RWPE1 (cell line): ENCODE measurements at regions not wholly inside any gene's neighbourhood (a gene's known extent, or its start where the extent isn't known, plus 50 kb on each side); places are given as distances from the start of the nearest gene placed in this dataset.

ENCODE experiments used
- CTCF ChIA-PET: fragments of 350-600 bp; sonication (Branson Sonifier 250); formaldehyde crosslinking; extraction: SDS; loops from one replicate; lab custom pipeline; 2021; lab: Yijun Ruan, JAX
- POLR2A ChIA-PET: fragments of 400-600 bp; formaldehyde crosslinking; extraction: SDS; loops from one replicate; lab custom pipeline; 2020; ENCODE audit warnings: antibody characterized with exemption; ENCODE audit not compliant: low non-redundant PET; lab: Yijun Ruan, JAX
- DNase-seq: peaks from one replicate; pipeline ENCODE4 v3.0.0; 2012; ENCODE audit warnings: low spot score
- H3K27ac ChIP-seq: fragments of 450-650 bp; 2 replicates; pipeline ENCODE4 v1.5.1; 2017
- CTCF ChIP-seq: fragments of 450-650 bp; conservative IDR thresholded peaks from 2 replicates; pipeline ENCODE4 v1.5.1; 2017; ENCODE audit warnings: low read depth, mild to moderate bottlenecking

DNA sequence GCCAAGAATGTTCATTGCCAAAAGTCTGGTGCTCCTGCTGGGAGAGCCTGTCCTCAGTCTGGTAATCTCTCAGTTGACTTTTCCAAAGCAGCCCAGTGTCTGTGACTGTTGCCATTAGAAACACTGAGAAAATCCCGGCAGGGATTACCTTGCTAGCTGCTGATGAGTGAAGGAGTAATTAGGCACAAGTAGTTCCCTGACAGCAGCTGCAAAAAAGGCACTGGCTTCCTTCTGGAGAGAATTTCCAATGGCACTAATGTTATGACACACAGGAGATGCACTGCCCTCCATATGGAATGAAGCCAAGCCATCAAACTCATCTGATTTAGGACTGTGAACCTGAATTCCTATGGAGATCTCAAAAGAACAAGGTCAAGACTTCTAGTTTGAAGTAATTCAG, 1321.2 kb upstream of the SEL1L start:
- no peak for DNase-seq
- no peak overlapping the region for H3K27ac ChIP-seq
- TF ChIP-seq CTCF: no peak
- ChIA-PET CTCF (no interaction called here), POLR2A (no interaction called here)

GRCh38 chr14:82855912-82856391, 1322.3 kb upstream of the SEL1L start:
- TF ChIP-seq CTCF: no peak
- no peak for DNase-seq
- H3K27ac ChIP-seq: no peak overlapping the region
- ChIA-PET POLR2A (no interaction called here), CTCF (interaction anchor here (0.6 kb wide), 1 partner anchor 160 kb away, joined by 3 read pairs; no protein-coding TSS in a partner anchor)

GRCh38 chr14:82861313-82861712, 1327.7 kb upstream of the SEL1L start:
- no peak for DNase-seq
- TF ChIP-seq CTCF: no peak
- POLR2A ChIA-PET: no interaction called here
- H3K27ac ChIP-seq: no peak overlapping the region
- CTCF ChIA-PET: no interaction called here

DNA sequence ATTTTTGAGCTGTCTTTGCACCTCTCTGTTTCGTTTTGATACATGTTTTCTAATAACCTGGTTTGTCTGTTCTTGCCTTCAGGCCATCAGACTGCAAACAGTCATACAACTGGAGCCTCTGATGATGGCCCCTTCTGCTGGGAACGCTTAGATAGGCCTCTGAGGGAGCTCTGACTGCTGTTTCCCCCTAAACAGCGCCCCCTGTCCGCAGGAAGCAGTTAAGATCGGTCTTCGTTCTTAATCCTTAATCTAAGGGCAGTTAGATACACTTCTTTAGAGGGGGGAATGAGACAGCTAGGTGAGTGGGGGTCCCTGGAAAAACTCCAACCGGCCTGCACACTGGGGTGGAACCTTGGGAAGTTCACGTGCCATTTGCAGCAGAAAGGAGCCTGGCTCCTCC, 1338.8 kb upstream of the SEL1L start:
- no peak for DNase-seq
- CTCF ChIA-PET: no interaction called here
- no peak; the same call in 1 of the 2 replicates for TF ChIP-seq CTCF

DNA sequence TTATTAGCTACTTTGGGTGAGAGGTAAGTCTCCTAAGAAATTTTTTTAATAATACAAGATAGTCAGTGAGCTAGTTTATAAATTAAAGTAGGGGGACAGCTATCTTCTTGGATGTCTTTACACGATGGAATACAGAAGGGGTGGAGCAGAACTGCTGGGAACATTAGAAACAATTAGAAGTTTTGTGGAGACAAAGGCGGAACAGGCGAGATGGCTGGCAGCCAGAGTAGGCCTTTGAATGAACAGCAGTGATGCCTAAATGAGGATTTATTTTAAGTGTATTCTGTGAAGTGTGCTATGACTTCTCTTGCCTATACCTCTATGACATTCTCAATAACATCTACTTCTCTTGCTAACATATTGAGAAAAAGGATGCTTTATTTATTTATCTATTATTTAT, 1345.3 kb upstream of the SEL1L start:
- H3K27ac ChIP-seq: no peak overlapping the region
- no peak for TF ChIP-seq CTCF
- ChIA-PET CTCF (no interaction called here), POLR2A (no interaction called here)
- DNase-seq: no peak

More for the DNA sequence above, 1338.8 kb upstream of the SEL1L start:
- no peak overlapping the region for H3K27ac ChIP-seq
- POLR2A ChIA-PET: no interaction called here

- no peak for DNase-seq
- CTCF ChIA-PET: no interaction called here
- H3K27ac ChIP-seq: no peak overlapping the region
- POLR2A ChIA-PET: no interaction called here
- no peak for TF ChIP-seq CTCF
Observed at GRCh38 chr14:82879949-82880535, 1346.4 kb upstream of the SEL1L start.
